Stimulated activated memory B cell treated with anti-CD40 and anti-IgM and Interleukin-4, amounts not matched to agents 10 μg/mL and 1 μg/mL and 100 μg/mL, for 72 hours (primary cell): ENCODE measurements at regions not wholly inside any gene's neighbourhood (a gene's known extent, or its start where the extent isn't known, plus 50 kb on each side); places are given as distances from the start of the nearest gene placed in this dataset.

Experiments
- ATAC-seq: fragments of 150-1000 bp; cut with Tn5 transposase; 2 replicates; pipeline ENCODE4 v1.10.0; 2021
- H3K27ac Mint-ChIP-seq: one replicate; pipeline ENCODE4 v1.8.0; 2022; ENCODE audit warnings: mild to moderate bottlenecking, mixed read lengths
- H3K27me3 Mint-ChIP-seq: one replicate; pipeline ENCODE4 v1.8.0; 2022; ENCODE audit warnings: mixed read lengths
- H3K36me3 Mint-ChIP-seq: one replicate; pipeline ENCODE4 v1.8.0; 2022; ENCODE audit warnings: mixed read lengths
- H3K4me1 Mint-ChIP-seq: one replicate; pipeline ENCODE4 v1.8.0; 2022; ENCODE audit warnings: mixed read lengths
- H3K4me3 Mint-ChIP-seq: one replicate; pipeline ENCODE4 v1.8.0; 2022; ENCODE audit warnings: mild to moderate bottlenecking, moderate library complexity, mixed read lengths
- H3K9me3 Mint-ChIP-seq: one replicate; pipeline ENCODE4 v1.8.0; 2022; ENCODE audit warnings: mixed read lengths

DNA sequence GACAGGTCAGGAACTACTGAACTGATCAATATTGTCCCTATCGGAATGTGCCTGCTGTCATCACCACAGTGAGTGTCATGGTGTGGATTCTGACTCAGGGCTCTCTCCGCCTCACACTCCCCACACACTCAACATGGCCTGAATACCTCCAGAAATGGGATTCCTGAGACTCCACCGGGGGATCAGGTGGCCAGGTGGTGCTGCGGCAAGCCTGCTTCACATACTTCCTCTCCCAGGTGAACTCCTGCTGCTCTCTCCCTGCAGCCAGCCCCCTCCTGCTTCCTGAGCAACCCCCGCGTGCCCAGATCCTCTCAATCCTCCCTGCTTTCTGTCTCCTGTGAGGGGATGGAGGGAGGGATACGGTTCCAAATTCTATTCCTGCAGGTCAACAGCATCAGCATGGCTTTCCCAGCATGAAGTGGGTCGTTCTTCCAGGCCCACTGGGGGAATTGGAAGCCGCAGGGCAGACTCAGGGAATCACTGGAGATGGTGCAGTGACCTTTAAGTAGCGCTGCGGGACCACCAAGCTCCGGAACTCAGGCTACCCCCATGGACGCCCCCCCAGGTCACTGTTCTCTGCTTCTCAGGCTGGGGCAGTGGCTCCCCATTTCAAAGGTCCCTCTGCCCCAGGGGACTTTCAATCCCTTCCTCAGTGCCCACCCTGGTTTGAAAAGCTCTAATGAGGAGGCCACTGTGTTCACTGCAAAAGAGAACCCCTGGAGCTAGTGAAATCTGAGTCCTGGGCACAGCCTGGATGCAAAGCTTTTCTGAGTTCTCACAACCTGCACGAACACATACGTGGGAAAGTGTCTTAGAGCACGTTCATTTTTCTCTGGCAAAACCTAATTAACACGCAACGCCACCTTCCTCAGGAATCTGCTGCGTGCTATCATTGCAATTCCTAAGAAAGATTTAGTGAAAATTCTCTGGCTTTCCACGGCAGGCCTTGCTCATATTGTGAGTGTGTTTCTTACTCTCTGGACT, 168.4 kb downstream of the ZFP36L2 start:
- H3K27me3 Mint-ChIP-seq: peaks cover 23% of the 10 kb centered on the region
- H3K27ac Mint-ChIP-seq: no peak overlapping the region
- H3K4me3 Mint-ChIP-seq: no peak overlapping the region
- peaks cover 4% of the 10 kb centered on the region for H3K36me3 Mint-ChIP-seq
- peaks cover 3% of the 10 kb centered on the region for H3K9me3 Mint-ChIP-seq
- no peak for ATAC-seq
- H3K4me1 Mint-ChIP-seq: peaks cover 15% of the 10 kb centered on the region

DNA sequence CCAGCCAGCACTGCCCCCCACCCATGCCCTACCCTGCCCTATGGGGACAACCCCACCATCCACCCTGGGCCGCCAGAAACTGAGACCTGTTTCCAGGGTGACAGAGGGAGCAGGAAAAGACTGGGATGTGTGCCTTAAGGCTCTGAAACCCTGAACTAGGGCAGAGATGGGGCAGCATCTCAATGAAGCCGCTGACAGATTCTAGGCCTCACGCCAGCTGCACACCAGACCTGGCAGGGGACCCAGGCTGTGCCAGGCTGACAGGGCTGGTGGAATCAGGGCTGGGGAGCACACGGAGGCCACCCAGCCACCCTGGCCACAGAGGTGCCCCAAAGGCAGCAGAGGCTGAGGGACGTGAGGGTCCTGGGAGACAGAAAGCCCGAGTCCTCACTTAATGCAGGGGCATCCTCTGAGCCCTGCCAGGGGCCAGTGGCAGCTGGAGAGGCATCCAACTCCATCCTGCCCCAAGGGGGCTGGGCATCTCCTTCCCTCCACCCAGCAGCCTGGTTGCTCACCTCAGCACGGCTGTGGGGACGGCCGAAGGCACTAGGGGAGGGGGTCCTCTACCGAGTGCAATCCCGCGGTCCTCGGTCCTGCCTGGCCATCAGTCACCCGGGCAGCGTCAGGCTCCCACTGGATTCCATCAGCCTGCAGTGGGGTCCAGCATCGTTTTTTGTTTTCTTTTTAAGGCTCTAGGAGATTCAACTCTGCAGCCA, 169.2 kb downstream of the ZFP36L2 start:
- no peak overlapping the region for H3K27ac Mint-ChIP-seq

DNA sequence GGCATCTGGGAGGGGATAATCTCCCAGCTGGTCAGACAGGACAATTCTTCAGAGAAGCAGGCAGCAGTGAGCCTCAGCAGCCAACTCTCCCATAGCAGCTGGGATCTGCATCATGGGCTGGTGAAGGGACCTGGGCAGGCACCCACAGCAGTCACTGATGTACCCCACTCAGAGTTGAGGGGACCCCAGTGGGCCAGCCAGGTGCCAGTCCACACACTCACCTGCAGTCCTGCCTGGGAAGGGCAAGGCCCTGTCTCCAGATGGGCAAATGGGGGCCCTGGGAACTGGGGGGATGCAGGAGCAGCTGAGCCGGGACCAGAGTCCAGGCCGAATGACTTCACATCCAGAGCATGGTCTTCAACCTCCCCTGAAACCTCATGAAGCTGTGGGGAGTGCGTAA, 170.4 kb downstream of the ZFP36L2 start:
- Mint-ChIP-seq H3K27ac (no peak overlapping the region), H3K27me3 (peaks cover 37% of the 10 kb centered on the region), H3K9me3 (no peaks in the 10 kb centered on the region), H3K36me3 (no peaks in the 10 kb centered on the region), H3K4me1 (peaks cover 15% of the 10 kb centered on the region), H3K4me3 (no peak overlapping the region)
- ATAC-seq: no peak

More for the DNA sequence above, 169.2 kb downstream of the ZFP36L2 start:
- Mint-ChIP-seq H3K9me3 (peaks cover 3% of the 10 kb centered on the region), H3K27me3 (peaks cover 30% of the 10 kb centered on the region), H3K36me3 (peaks cover 3% of the 10 kb centered on the region), H3K4me3 (no peak overlapping the region), H3K4me1 (peaks cover 15% of the 10 kb centered on the region)
- peak; percentile 21 for ATAC-seq

- Mint-ChIP-seq H3K4me1 (peaks cover 18% of the 10 kb centered on the region), H3K27ac (no peak overlapping the region)
Measured at GRCh38 chr2:43055086-43055912, 171.1 kb downstream of the ZFP36L2 start.

DNA sequence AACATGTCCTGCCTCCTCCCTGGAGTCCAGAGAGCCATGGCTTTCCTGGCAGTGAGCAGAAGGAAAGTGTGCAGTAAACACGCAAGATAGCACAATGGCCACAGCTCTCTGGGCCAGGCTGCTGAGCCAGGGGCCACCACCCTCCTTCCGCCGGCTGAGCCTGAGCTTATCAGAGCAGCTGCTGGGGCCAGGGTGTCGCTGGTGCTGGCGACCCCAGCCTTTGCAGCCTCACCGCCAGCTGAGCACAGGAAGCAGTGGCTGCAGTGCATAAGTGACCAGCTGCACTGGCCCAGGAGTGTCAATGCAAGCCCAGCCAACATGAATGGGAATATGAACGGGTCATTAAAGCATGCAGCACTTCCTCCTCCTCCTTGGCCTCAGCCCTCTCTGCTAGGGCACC, 172.0 kb downstream of the ZFP36L2 start:
- H3K4me1 Mint-ChIP-seq: peaks cover 22% of the 10 kb centered on the region
- no peak overlapping the region for H3K4me3 Mint-ChIP-seq
- no peaks in the 10 kb centered on the region for H3K36me3 Mint-ChIP-seq
- no peaks in the 10 kb centered on the region for H3K9me3 Mint-ChIP-seq
- H3K27ac Mint-ChIP-seq: no peak overlapping the region
- ATAC-seq: no peak
- peaks cover 49% of the 10 kb centered on the region for H3K27me3 Mint-ChIP-seq

More at GRCh38 chr2:43055086-43055912, 171.1 kb downstream of the ZFP36L2 start:
- H3K4me3 Mint-ChIP-seq: no peak overlapping the region
- peaks cover 44% of the 10 kb centered on the region for H3K27me3 Mint-ChIP-seq
- ATAC-seq: no peak
- H3K36me3 Mint-ChIP-seq: no peaks in the 10 kb centered on the region
- H3K9me3 Mint-ChIP-seq: no peaks in the 10 kb centered on the region

DNA sequence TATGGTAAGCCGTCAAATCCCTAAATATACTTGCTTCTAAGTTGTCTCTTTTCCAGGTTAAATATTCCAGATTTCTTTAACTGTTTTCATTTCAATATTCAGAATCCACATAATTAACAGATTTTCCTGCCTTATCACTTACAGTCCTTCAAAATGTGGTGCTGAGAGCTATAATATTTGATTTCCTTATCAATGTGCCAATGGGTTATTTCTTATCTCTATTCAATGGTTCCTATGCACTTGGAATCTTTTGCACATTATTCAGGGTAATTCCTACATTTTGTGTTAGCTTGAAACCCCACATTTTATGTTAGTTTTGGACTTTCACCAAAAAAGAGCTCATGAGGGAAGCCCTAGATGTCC, 173.5 kb downstream of the ZFP36L2 start:
- H3K4me1 Mint-ChIP-seq: peaks cover 13% of the 10 kb centered on the region
- no peak overlapping the region for H3K4me3 Mint-ChIP-seq
- no peak for ATAC-seq
- no peak overlapping the region for H3K27ac Mint-ChIP-seq
- H3K9me3 Mint-ChIP-seq: no peaks in the 10 kb centered on the region
- H3K27me3 Mint-ChIP-seq: peaks cover 49% of the 10 kb centered on the region
- no peaks in the 10 kb centered on the region for H3K36me3 Mint-ChIP-seq

- Mint-ChIP-seq H3K4me3 (no peak overlapping the region), H3K4me1 (peaks cover 17% of the 10 kb centered on the region), H3K27ac (no peak overlapping the region), H3K36me3 (no peaks in the 10 kb centered on the region), H3K27me3 (peaks cover 49% of the 10 kb centered on the region), H3K9me3 (no peaks in the 10 kb centered on the region)
- no peak for ATAC-seq
Measured at GRCh38 chr2:43052204-43052943, 174.0 kb downstream of the ZFP36L2 start.

DNA sequence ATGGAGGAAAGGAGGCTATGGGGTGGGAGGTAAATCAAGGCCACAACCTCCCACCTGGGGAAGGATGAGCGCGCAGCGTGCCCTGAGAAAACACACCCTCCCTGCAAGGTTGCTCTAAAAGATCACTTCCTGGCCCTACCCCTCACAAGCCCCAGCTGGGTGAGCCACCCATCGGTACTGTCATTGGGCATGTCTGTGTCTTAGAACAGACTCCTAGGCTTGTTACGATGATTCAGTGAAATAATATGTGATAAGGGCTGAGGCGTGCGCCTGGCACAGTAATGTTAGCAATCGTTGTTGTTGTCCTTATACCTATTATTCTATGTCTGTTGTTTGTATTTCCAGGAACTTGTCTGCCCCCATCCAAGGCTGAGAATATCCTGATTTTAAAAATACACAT, 175.1 kb downstream of the ZFP36L2 start:
- Mint-ChIP-seq H3K27me3 (peaks cover 47% of the 10 kb centered on the region), H3K36me3 (no peaks in the 10 kb centered on the region), H3K27ac (no peak overlapping the region), H3K4me3 (no peak overlapping the region), H3K4me1 (peaks cover 25% of the 10 kb centered on the region), H3K9me3 (no peaks in the 10 kb centered on the region)
- no peak for ATAC-seq

DNA sequence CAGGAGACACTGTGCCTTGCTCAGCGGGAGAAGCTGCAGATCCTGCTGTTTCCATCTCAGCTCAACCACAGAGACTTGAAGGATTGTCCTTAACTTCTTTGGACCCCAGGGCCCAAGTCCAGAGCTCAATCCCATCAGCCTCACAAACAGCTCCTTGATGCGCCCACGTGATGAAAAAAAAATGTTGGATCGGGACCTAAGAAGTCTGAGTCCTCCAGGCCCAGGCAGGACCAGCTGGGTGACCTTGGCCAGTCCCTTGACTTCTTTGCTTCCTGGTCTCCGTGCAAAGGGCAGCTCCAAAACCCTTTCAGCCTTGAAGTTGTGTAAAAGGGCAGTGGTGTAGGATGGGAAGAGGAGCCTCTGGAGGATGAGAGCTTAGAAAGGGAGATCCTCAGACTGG, 175.5 kb downstream of the ZFP36L2 start:
- no peaks in the 10 kb centered on the region for H3K9me3 Mint-ChIP-seq
- H3K36me3 Mint-ChIP-seq: no peaks in the 10 kb centered on the region
- H3K27me3 Mint-ChIP-seq: peaks cover 42% of the 10 kb centered on the region
- H3K4me3 Mint-ChIP-seq: no peak overlapping the region
- ATAC-seq: no peak
- peaks cover 25% of the 10 kb centered on the region for H3K4me1 Mint-ChIP-seq
- no peak overlapping the region for H3K27ac Mint-ChIP-seq

DNA sequence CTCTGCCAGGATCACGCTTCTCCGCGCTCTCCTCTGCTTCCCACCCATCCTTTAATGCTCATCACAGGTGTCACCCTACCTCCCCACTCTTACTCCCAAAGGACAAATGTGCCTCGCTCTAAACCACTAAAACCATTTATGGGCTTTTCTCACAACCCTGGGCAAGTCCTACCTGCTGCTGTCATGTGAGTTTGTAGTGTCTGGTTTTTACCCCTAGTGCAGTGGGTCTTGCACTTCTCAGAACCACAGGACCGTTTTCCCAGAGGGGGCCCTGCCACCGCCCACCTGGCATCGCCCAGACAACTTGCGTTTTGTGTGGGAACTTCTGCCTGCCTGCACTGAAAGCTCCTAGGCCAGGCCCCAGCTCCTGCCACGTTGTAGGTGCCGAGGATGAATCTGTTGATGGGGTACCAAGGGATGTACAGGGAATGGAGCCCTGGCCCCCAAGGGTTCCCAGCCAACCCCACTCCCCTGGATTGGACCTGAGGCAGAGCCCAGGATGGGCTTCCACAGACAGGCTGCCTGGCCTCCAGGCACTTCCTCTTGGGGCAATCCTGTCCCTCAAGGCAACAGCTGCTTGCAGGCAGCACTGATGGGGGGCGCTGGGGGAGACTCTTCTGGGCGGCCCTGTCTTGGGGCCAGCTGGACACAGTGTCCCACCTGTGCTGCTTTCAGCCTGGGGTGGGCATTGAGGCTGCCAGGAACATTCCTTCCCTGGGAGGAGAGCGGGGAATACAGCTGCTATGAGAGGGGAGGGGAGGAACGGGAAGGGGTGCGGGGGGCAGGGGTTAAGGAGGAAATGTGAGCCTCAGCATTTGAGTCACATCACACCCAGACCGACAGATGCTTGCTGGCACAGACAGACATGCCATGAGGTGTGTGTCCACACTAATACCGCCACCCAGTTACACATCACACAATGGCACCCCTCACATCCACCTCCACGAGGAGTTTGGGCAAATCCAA, 176.3 kb downstream of the ZFP36L2 start:
- no peak overlapping the region for H3K27ac Mint-ChIP-seq
- peaks cover 25% of the 10 kb centered on the region for H3K4me1 Mint-ChIP-seq
- no peaks in the 10 kb centered on the region for H3K9me3 Mint-ChIP-seq
- ATAC-seq: no peak
- peaks cover 35% of the 10 kb centered on the region for H3K27me3 Mint-ChIP-seq
- H3K4me3 Mint-ChIP-seq: no peak overlapping the region
- H3K36me3 Mint-ChIP-seq: no peaks in the 10 kb centered on the region

DNA sequence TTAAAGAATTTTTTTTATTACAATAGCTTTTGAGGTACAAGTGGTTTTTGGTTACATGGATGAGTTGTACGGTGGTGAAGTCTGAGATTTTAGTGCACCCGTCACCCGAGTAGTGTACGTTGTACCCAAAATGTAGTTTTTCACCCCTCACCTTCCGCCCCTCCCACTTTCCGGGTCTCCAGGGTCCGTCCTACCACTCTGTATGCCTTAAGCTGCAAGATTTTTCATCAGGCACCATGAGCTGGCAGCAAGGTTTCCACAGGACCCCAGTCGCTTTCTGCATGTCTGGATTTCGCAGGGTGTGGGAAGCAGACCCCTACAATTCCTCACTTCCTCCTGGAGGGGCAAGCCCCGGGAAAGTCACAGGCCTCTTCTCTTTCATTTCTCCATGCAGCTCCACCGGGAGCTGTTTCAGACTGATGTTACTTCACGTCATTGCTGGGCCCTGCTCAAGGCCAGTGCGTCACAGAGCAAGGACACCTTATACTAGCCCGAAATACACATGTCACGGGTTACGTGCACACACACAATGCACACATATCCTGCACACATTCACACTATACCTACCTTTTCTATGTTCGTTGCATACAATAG, 179.1 kb downstream of the ZFP36L2 start:
- no peaks in the 10 kb centered on the region for H3K36me3 Mint-ChIP-seq
- peaks cover 25% of the 10 kb centered on the region for H3K4me1 Mint-ChIP-seq
- peak overlapping the region; percentile 11 for H3K27ac Mint-ChIP-seq
- ATAC-seq: no peak
- H3K27me3 Mint-ChIP-seq: peaks cover 20% of the 10 kb centered on the region
- no peaks in the 10 kb centered on the region for H3K9me3 Mint-ChIP-seq
- H3K4me3 Mint-ChIP-seq: no peak overlapping the region

DNA sequence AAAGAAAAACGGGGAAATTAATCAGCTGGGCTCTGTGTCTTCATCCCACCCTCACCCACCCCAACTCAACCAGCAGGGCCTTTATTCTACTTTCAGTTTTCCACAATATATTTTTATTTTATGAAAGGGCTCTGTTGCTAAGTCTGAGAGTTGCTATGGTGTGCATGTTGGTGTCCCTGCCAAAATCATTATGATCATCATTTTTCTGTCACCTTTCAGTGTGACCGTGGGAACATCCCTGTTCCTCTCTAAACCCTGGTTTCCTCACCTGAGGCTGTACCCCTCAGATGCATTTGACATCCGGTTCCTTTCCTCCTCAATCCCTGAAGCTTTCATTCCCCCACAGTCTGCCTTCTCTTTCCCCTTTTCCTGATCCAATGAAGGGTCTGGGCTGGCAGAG, 180.5 kb downstream of the ZFP36L2 start:
- ATAC-seq: no peak
- no peak overlapping the region for H3K4me3 Mint-ChIP-seq
- H3K4me1 Mint-ChIP-seq: peaks cover 25% of the 10 kb centered on the region
- no peaks in the 10 kb centered on the region for H3K36me3 Mint-ChIP-seq
- H3K27ac Mint-ChIP-seq: no peak overlapping the region
- peaks cover 11% of the 10 kb centered on the region for H3K27me3 Mint-ChIP-seq
- H3K9me3 Mint-ChIP-seq: no peaks in the 10 kb centered on the region

- H3K27me3 Mint-ChIP-seq: no peaks in the 10 kb centered on the region
- H3K36me3 Mint-ChIP-seq: no peaks in the 10 kb centered on the region
- H3K4me3 Mint-ChIP-seq: no peak overlapping the region
- no peaks in the 10 kb centered on the region for H3K9me3 Mint-ChIP-seq
- H3K4me1 Mint-ChIP-seq: peaks cover 13% of the 10 kb centered on the region
- no peak for ATAC-seq
- no peak overlapping the region for H3K27ac Mint-ChIP-seq
Measured at GRCh38 chr2:43044093-43044681, 182.2 kb downstream of the ZFP36L2 start.
